T-helper 2 cell treated with Interferon-gamma antibody and Interleukin-4, amounts not matched to agents 5 μg/mL and 100 μg/mL, for 36 hours (primary cell): ENCODE measurements at regions not wholly inside any gene's neighbourhood (a gene's known extent, or its start where the extent isn't known, plus 50 kb on each side); places are given as distances from the start of the nearest gene placed in this dataset.

Experiments
- DNase-seq: peaks from one replicate; pipeline ENCODE4 v3.0.0; 2021; ENCODE audit warnings: low spot score
- H3K27ac Mint-ChIP-seq: one replicate; pipeline ENCODE4 v1.8.0; 2021; ENCODE audit warnings: mild to moderate bottlenecking, mixed read lengths
- H3K27me3 Mint-ChIP-seq: one replicate; pipeline ENCODE4 v1.8.0; 2021; ENCODE audit warnings: low read depth, mixed read lengths
- H3K36me3 Mint-ChIP-seq: one replicate; pipeline ENCODE4 v1.8.0; 2021; ENCODE audit warnings: low read depth, mixed read lengths
- H3K4me1 Mint-ChIP-seq: one replicate; pipeline ENCODE4 v1.8.0; 2021; ENCODE audit warnings: low read depth, mixed read lengths
- H3K4me3 Mint-ChIP-seq: one replicate; pipeline ENCODE4 v1.8.0; 2022; ENCODE audit warnings: mild to moderate bottlenecking, moderate library complexity, mixed read lengths
- H3K9me3 Mint-ChIP-seq: one replicate; pipeline ENCODE4 v1.8.0; 2021; ENCODE audit warnings: mixed read lengths

DNA sequence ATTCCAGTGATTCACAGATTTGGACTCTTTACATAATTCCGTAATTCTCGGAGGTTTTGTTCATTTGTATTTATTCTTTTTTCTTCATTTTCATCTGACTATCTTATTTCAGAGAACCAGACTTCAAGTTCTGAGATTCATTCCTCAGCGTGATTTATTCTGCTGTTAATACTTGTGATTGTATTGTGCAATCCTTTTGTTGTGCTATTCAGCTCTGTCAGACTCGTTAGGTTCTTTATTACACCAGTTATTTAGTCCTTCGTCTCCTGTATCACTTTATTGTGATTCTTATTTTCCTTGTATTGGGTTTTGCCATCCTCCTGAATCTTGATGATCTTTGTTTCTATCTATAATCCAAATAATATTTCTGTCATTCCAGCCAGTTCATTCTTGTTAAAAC lies 529.3 kb upstream of the LRRTM4 start:
- no peak overlapping the region for H3K27ac Mint-ChIP-seq
- peaks cover 76% of the 10 kb centered on the region for H3K9me3 Mint-ChIP-seq

DNA sequence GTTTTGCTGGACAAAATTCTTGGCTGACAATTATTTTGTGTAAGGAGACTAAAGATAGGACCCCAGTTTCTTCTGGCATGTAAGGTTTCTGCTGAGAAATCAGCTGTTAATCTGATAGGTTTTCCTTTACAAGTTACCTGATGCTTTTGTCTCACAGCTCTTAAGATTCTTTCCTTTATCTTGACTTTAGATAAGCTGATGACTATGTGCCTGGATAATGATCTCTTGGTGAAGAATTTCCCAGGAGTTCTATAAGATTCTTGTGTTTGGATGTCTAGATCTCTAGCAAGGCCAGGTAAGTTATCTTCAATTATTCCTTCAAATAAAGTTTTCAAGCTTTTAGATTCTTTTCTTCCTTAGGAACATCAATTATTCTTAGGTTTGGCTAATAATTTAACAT lies 534.8 kb upstream of the LRRTM4 start:
- H3K4me3 Mint-ChIP-seq, result no peak overlapping the region

More for the DNA sequence above, 529.3 kb upstream of the LRRTM4 start:
- Mint-ChIP-seq H3K4me3 (no peak overlapping the region), H3K27me3 (no peaks in the 10 kb centered on the region), H3K36me3 (no peaks in the 10 kb centered on the region), H3K4me1 (no peaks in the 10 kb centered on the region)
- DNase-seq, result no peak

DNA sequence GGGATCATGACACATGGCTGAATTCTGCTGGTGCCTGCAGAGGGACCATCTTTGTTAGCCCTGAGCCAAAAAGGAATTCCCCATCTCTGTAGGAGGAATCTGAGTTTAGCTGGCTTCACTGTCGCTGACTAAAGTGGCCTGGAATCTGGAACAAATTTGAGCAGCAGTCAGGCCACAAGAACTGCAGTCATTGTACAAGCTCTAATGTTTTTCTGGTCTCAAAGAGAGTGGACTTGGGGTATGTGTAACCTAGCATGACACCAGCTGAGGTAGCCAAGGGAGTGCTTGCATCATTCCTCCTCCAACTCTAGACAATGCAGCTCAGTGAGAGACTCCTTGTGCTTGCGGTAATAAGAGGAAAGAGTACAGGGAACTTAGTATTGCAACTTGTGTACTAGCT lies 539.1 kb upstream of the LRRTM4 start:
- Mint-ChIP-seq H3K36me3 (no peaks in the 10 kb centered on the region), H3K27me3 (no peaks in the 10 kb centered on the region), H3K9me3 (peaks cover 52% of the 10 kb centered on the region), H3K4me3 (no peak overlapping the region), H3K4me1 (no peaks in the 10 kb centered on the region), H3K27ac (no peak overlapping the region)
- no peak for DNase-seq

More for the DNA sequence above, 534.8 kb upstream of the LRRTM4 start:
- H3K27me3 Mint-ChIP-seq, result no peaks in the 10 kb centered on the region
- peaks cover 49% of the 10 kb centered on the region for H3K9me3 Mint-ChIP-seq
- H3K36me3 Mint-ChIP-seq, result no peaks in the 10 kb centered on the region
- DNase-seq, result no peak
- H3K4me1 Mint-ChIP-seq, result no peaks in the 10 kb centered on the region
- no peak overlapping the region for H3K27ac Mint-ChIP-seq

DNA sequence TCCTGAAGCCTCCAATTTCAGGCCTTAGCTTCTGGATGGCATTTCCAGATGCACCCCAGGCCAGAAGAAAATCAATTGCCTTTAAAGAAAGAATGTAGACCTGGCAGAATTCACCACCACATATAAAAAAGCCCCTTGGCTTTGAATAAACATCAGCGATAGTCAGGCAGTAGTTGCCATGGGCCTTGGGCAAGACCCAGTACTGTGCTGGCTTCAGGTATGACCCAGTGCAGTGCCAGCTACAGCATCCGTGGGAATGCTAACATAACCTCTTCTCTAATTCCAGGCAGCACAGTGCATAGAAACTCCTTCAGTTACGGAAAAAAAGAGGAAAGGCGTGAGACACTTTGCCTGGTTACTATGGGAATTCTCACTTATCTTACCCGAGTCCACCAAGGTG lies 539.6 kb upstream of the LRRTM4 start:
- Mint-ChIP-seq H3K4me1 (no peaks in the 10 kb centered on the region), H3K36me3 (no peaks in the 10 kb centered on the region), H3K9me3 (peaks cover 55% of the 10 kb centered on the region), H3K27me3 (no peaks in the 10 kb centered on the region), H3K27ac (no peak overlapping the region), H3K4me3 (no peak overlapping the region)
- no peak for DNase-seq

DNA sequence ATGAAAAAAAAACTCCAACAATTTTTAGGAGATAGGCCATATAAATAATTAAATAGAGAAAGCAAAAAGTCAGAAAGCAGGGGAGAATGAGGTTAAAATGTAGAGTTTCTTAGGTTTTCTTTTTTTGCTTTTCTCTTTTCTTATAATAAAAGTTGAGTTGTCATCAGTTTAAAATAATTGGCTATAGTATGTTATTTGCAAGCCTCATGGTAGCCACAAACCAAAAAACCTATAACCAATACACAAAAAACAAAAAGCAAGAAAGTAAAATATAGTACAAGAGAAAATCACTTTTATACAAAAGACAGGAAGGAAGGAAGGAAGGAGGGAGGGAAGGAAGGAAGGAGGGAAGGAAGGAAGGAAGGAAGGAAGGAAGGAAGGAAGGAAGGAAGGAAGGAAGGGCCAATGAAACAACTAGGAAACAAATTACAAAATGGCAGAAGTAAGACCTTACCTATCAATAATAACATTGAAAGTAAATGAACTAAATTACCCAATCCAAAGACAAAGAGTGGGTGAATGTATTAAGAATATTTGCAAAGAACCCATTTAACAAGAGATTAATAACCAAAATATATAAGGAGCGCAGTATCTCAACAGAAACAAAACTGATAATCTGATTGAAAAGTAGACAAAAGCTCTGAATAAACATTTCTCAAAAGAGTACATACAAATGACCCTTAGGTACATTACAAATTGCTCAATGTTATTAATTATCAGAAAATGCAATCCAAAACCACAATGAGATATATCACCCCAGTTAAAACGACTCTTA lies 541.3 kb upstream of the LRRTM4 start:
- no peaks in the 10 kb centered on the region for H3K4me1 Mint-ChIP-seq
- H3K27ac Mint-ChIP-seq, result no peak overlapping the region
- H3K27me3 Mint-ChIP-seq, result no peaks in the 10 kb centered on the region
- no peak overlapping the region for H3K4me3 Mint-ChIP-seq
- no peak for DNase-seq
- H3K36me3 Mint-ChIP-seq, result no peaks in the 10 kb centered on the region
- H3K9me3 Mint-ChIP-seq, result peaks cover 57% of the 10 kb centered on the region

DNA sequence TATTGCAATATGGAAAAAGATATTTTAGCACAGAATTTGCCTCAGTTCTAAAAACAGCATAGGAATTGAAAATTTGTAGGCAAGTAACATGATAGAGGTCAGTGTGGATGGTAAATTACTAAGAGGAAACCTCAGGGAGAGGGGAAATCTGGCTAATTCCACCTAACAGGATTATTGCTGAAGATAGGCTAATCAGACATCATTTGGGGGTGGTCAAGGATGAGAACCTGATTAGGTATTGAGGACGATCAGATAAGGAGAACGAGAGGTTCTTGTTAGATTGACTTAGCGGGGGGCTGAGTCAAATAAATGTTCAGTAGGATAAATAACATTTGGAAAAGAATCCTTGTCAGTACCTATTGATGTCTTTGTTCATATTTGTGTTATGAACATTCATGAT lies 543.2 kb upstream of the LRRTM4 start:
- no peak overlapping the region for H3K4me3 Mint-ChIP-seq
- H3K27ac Mint-ChIP-seq, result no peak overlapping the region
- no peaks in the 10 kb centered on the region for H3K4me1 Mint-ChIP-seq
- DNase-seq, result no peak
- H3K27me3 Mint-ChIP-seq, result no peaks in the 10 kb centered on the region
- no peaks in the 10 kb centered on the region for H3K36me3 Mint-ChIP-seq
- H3K9me3 Mint-ChIP-seq, result peaks cover 46% of the 10 kb centered on the region

DNA sequence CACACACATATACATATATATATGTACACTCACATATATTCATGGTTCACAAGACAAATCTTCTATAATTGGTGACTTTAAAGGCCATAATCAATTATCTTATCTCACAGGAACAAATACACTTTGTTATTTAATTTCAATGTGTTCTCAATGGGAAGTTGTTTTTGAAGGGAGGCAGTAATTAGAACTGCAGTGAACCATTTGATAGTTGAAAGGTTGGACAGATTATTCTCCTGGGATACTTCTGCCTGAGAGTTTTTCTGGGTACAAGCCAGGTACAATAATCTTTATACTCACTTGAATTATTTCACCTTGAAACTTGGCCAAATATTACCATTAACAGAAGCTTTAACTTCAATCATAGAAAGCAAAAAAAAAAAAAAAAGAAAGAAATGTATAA lies 546.6 kb upstream of the LRRTM4 start:
- Mint-ChIP-seq H3K9me3 (peaks cover 34% of the 10 kb centered on the region), H3K27me3 (no peaks in the 10 kb centered on the region), H3K27ac (no peak overlapping the region), H3K36me3 (no peaks in the 10 kb centered on the region), H3K4me1 (no peaks in the 10 kb centered on the region), H3K4me3 (no peak overlapping the region)
- DNase-seq, result no peak

DNA sequence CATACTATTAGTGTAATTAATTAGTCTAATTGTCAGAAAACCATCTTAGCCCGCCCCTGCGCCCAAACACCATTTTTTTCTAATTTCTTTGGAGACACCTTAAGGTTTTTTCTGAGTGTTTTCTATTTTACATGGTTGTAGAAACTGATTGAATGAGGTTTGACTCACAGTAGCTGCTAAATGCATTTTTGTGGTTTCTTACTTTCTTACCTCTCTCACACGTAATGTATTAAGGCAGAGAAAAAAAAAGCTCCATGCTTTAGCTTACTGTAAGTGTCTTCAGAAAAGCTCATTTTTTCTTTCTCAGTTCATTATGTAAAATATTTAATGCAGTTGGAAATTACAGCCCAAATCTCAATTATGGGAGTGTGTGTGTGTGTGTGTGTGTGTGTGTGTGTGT lies 548.5 kb upstream of the LRRTM4 start:
- DNase-seq, result no peak

DNA sequence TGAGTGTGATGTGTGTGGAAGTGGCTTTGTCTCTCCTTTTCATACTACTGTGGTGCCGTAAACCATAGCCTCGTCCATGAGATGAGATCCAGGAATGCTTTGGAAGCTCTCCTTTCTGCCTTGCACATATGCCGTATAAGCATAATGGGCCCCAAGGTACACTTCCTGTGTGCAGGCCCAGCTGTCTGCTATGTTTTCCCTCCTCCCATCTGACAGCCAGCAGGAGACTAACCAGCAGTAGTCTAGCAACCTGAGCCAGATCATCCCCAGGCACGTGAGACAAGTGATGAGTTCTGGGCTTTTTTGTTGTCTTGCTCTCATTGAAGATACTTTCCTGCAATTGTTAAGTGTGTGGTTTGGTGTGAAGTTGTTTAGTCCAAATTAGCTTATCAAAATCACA lies 555.5 kb upstream of the LRRTM4 start:
- Mint-ChIP-seq H3K4me3 (no peak overlapping the region), H3K27ac (no peak overlapping the region), H3K4me1 (no peaks in the 10 kb centered on the region), H3K9me3 (peaks cover 44% of the 10 kb centered on the region), H3K36me3 (no peaks in the 10 kb centered on the region), H3K27me3 (no peaks in the 10 kb centered on the region)
- no peak for DNase-seq

More for the DNA sequence above, 548.5 kb upstream of the LRRTM4 start:
- Mint-ChIP-seq H3K27ac (no peak overlapping the region), H3K27me3 (no peaks in the 10 kb centered on the region), H3K9me3 (peaks cover 36% of the 10 kb centered on the region), H3K36me3 (no peaks in the 10 kb centered on the region), H3K4me1 (no peaks in the 10 kb centered on the region), H3K4me3 (no peak overlapping the region)

DNA sequence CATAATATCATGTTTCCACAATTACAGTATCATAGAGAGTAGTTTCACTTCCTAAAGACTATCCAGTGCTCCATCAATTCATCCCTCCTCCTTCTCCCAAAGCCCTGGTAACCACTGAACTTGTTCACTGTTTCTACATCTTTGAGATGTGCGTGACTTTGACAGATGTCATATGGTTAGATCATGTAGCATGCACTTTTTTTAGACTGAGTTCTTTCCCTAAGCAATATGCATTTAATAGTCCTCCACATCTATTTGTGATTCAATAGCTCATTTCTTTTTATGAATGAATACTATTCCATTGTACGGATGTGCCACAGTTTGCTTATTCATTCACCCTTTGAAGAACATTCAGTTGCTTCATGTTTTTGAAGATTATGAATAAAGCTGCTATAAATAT lies 560.4 kb upstream of the LRRTM4 start:
- Mint-ChIP-seq H3K4me3 (no peak overlapping the region), H3K27me3 (no peaks in the 10 kb centered on the region), H3K36me3 (no peaks in the 10 kb centered on the region), H3K9me3 (peaks cover 51% of the 10 kb centered on the region), H3K27ac (no peak overlapping the region), H3K4me1 (no peaks in the 10 kb centered on the region)
- DNase-seq, result no peak

DNA sequence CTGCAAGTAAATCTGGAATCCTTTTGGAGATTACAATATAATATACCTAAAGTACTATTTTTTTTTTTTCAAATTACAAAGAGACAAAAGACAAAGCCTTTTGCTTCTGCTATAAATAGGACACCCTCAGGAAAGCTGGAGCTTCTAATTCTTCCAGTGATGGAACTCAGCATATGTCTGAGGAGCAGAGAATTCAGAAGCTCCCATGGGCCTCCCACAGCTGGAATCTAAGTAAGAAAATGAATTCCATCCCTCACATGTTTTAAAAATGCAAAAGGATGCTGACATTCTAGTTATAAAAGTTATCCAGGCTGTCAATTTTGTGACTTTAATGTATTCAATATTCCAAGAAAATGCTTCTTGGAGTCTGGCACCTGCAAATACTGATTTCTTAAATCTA lies 571.3 kb upstream of the LRRTM4 start:
- H3K27me3 Mint-ChIP-seq, result no peaks in the 10 kb centered on the region

DNA sequence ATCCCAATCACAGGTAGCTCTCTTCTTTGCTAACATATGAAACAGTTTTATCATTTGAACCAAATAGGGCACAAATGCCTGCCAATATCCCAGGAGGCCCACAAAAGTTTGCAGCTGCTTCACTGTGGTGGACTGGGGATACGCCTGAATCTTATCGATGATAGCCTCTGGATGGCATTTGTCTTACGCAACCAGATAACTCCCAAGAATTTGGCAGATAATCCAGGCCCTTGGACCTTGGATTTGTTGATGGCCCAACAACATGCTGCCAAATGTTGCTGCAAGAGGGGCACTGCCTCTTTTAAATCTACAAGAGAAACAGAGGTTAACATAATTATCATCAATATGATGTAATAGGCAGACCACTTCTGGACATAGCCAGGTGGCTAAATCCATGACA lies 587.1 kb upstream of the LRRTM4 start:
- Mint-ChIP-seq H3K4me3 (no peak overlapping the region), H3K36me3 (no peaks in the 10 kb centered on the region), H3K4me1 (no peaks in the 10 kb centered on the region), H3K27ac (no peak overlapping the region), H3K9me3 (peaks cover 54% of the 10 kb centered on the region), H3K27me3 (no peaks in the 10 kb centered on the region)
- no peak for DNase-seq

More for the DNA sequence above, 571.3 kb upstream of the LRRTM4 start:
- no peak for DNase-seq
- H3K9me3 Mint-ChIP-seq, result peaks cover 15% of the 10 kb centered on the region
- no peak overlapping the region for H3K27ac Mint-ChIP-seq
- no peaks in the 10 kb centered on the region for H3K4me1 Mint-ChIP-seq
- H3K4me3 Mint-ChIP-seq, result no peak overlapping the region
- no peaks in the 10 kb centered on the region for H3K36me3 Mint-ChIP-seq

DNA sequence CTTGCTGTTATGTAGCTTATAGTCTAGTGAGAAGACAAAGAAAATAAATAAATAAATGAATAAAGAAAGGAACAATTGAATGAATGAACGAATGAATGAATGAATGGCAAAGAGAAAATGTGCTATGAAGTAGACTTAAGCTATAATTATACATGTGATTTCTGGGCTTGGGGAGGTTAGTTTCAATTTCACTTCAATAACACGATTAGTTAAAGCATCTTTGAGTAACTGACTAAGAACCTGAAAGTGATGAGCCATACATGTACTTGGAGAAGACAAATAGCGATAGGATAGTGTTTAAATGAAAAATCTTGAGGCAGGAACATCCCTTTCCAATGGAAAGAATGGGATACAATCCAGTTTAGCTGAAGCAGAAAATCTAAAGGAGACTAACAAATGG lies 593.1 kb upstream of the LRRTM4 start:
- no peaks in the 10 kb centered on the region for H3K4me1 Mint-ChIP-seq
- peaks cover 29% of the 10 kb centered on the region for H3K9me3 Mint-ChIP-seq
- no peak for DNase-seq
- no peak overlapping the region for H3K27ac Mint-ChIP-seq
- no peak overlapping the region for H3K4me3 Mint-ChIP-seq
- H3K36me3 Mint-ChIP-seq, result no peaks in the 10 kb centered on the region
- no peaks in the 10 kb centered on the region for H3K27me3 Mint-ChIP-seq

DNA sequence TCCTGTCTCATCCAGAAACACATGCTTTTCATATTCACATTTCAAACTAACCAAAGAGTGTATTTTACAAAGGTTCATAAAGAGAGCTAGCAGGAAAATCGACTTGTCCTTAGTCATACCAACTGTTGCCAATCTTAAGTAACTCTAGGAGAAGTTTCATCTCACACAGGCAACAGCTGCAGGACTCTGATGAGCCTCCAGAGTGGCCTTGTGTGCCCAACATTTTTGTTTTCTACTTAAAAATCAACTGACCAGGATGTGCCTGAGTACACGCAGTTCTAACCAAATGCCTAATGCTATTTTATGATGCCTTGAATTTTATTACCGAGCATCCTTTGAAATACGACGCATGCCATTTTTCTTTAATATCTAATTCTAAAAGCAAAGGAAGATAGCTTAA lies 595.9 kb upstream of the LRRTM4 start:
- H3K27ac Mint-ChIP-seq, result no peak overlapping the region
- H3K36me3 Mint-ChIP-seq, result no peaks in the 10 kb centered on the region
- H3K27me3 Mint-ChIP-seq, result no peaks in the 10 kb centered on the region
- no peaks in the 10 kb centered on the region for H3K4me1 Mint-ChIP-seq
- no peak overlapping the region for H3K4me3 Mint-ChIP-seq
- H3K9me3 Mint-ChIP-seq, result peaks cover 25% of the 10 kb centered on the region
- DNase-seq, result no peak

DNA sequence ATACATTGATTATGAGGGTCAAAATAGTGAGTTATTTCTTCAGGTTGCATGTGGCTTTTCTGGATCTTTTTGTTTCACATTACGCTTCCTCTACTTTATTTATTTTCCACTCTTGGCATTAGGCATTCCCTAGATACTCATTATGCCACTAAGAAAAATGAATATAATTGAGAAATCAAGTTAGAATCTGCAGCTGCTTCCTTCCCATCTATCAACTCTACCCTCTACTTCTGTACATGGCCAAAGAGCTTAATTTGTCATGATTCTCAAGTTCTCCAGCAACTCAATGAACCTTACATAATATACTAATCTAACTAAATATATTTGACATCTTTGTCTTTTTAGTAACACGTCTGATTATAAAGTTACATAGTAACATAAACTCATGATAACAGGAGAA lies 598.1 kb upstream of the LRRTM4 start:
- Mint-ChIP-seq H3K27ac (no peak overlapping the region), H3K4me3 (no peak overlapping the region), H3K4me1 (no peaks in the 10 kb centered on the region), H3K27me3 (no peaks in the 10 kb centered on the region), H3K36me3 (no peaks in the 10 kb centered on the region), H3K9me3 (peaks cover 32% of the 10 kb centered on the region)
- DNase-seq, result no peak
